ENCODE measurements at regions not wholly inside any gene's neighbourhood (a gene's known extent, or its start where the extent isn't known, plus 50 kb on each side); places are given as distances from the start of the nearest gene placed in this dataset.
A peak's percentile ranks its signal among the peaks of the same experiment; 100 is the strongest.

DNA sequence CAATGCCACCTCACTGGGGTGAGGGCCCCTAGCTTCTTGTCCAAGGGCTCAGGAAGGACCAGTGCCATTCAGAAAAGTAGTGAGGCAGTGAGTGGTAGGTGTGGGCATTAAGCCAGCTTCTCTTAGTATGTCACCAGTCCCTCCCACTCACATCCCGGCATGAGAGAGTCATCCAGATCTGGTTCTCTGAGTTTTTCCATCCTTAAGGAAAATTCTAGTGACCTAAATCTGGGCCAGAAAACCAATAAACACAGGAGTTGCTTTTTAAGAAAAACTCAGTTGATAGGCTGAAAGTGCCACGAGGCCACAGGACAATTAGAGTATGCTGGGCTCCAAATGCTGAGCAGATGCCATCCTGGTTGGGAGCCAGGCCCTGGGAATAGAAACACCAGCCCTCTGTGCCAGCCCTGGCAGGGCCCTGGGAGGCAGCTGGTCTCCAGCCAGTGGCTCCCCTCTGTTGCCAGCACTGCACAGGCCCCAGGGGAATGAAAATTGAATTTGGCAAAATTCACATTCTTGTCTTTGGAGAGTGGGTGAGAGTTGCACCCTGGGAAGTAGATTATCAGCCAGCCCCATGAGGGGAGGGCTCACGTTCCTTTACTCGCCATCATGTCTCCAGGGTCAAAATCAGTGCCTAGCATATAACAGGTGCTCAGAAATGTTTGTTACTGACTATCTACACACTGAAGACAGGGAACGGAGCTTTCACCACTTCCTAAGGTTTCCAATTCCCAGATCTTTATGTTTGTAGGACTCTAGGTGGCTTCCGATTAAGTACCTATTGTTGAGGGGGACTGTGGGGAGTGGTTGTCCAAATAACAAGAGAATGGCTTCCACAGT is 52.8 kb downstream of the FAM43A start:
- DNase-seq (ENCODE audit: low spot score) = peak; percentile 48

DNA sequence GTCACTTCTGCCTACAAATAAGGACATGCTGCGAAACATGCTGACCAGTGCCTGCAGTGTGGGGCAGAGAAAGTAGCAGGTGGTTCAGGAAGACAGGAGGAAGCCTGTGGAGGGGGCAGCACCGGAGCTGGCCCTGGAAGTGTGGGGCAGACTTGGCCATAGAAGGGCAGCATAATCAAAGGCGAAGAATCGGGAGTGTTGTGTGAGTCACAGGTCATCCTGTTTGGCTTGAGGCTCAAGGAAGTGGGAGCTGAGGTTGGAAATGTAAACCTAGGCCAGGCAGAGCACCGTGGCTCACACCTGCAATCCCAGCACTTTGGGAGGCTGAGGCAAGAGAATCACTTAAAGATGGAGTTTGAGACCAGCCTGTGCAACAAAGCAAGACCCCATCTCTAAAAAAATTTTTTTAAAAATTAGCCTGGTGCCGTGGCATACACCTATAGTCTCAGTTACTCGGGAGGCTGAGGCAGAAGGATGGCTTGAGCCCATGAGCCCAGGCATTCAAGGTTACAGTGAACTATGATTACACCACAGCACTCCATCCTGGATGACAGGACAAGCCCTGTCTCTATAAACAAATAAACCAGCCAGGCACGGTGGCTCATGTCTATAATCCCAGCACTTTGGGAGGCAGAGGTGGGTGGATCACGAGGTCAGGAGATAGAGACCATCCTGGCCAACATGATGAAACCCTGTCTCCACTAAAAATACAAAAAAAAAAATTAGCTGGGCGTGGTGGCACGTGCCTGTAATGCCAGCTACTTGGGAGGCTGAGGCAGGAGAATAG is 54.0 kb downstream of the FAM43A start:
- no peak for DNase-seq (ENCODE audit: low spot score)

DNA sequence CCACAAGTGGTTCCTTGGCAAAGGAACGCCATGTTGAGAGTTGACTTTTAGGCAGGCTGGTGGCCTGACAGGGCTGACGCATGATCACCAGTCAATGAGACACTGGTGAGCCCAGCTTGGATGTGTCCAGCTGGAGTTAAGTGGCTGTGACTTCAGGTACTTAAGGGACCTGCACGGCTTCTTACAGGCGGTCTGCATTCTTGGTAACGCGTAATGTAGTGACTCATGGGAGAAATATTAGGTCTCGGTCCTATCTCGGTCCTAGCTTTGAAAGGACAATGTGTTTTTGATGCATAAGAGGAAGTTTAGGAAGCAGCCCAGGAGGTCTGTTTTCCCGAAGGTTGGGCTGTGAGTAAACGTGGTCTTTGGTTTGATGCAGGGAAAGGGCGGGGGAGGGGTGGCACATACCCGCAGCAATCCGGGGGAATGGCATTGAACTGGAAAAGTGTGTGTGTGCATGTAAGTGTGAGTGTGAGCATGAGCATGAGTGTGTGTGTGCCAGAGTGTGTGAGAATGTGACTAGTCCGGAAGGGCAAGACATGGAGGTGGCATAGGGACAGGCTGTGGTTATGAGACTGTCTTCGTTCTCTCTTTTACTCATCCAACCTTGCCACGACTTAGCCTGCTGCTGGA is 55.3 kb downstream of the FAM43A start:
- DNase-seq (ENCODE audit: low spot score) = peak; percentile 11

DNA sequence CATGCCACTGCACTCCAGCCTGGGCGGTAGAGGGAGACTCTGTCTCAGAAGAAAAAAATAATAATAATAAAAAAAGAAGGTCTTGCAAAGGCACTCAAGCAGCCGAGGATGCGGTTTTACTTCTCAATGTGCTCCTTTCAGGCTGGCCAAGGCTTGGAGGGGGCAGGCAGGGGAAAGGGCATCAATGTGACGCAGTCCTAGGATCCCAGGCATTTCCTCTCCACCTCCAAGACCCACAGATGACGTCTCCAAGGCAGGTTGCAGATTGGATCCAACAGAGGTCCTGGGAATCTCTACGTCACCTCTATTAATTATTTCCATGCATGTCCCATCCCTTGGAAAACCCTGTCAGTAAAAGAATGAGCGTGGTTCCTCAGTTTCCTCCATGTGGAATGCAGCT is 56.2 kb downstream of the FAM43A start:
- DNase-seq (ENCODE audit: low spot score) = no peak

DNA sequence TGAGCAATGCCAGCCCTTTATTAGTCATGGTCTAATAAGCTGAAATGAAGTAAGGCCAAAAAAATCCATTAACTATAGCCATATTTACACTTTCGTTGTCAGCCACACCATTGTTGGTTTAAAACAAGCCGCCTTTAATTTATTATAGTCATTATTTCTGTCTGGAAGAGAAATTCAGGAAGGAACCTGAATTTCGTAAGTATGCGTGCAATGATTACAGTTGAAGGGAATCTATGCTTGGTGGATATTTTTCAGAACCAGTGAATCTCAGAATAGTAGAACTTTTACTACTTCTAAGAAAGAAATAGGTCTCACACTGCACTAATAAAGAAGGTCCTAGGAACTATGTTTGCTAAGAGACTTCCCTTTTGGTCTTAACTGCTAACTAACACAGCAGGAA is 59.1 kb downstream of the FAM43A start:
- DNase-seq (ENCODE audit: low spot score) = no peak

DNA sequence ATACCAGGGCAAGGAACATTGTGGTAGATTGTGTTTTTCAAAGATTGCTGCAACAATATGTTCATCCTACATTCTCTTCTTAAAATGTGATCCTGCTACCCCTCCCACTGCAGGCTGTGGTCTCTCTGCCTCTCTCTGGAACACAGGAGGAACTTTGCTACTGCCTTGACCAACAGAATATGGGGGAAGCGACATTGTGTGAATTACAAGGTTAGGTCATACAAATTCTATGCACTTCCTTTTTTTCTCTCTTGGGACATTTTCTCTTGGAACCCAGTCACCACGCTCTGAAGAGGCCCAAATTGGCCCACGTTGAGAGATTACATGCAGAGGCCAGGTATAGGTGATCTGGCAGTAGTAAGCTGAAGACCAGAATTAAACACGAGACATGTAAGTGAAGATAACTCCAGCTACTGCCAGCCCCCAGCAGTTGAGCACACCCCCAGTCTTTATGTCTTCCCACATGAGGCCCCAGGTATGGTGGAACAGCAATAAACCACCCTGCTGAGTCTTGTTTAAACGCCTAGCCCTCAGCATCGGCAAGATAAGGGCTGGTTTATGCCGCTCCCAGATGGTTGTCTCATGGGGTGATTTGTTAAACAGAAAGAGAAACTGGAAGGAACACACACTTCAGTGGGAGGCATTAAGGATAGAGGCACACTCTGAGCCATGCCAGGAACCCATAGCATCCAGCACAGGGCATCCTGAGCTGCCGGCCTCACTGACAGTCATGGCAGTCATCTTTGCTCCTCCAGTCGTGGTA is 59.9 kb downstream of the FAM43A start:
- DNase-seq (ENCODE audit: low spot score) = no peak

DNA sequence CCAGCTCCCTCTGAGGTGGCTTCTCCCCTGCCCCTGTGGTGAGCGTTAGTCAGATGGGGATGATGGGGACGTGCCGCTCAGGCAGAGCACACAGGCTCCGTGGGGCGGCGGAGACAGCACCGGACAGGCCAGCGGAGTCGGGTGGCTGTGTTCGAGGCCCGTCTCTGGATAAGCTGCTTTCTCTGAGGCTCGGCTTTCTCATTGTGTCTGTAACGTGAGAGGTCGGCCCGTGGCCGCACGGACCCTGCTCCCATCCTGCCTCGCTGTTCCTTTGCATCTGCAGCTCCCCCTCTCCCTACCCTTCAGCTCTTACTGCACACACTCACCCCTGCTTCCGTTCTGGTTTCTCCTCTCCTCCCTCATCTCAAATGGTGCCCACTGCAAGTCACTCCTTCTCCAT is 62.5 kb downstream of the FAM43A start:
- no peak for DNase-seq (ENCODE audit: low spot score)

DNA sequence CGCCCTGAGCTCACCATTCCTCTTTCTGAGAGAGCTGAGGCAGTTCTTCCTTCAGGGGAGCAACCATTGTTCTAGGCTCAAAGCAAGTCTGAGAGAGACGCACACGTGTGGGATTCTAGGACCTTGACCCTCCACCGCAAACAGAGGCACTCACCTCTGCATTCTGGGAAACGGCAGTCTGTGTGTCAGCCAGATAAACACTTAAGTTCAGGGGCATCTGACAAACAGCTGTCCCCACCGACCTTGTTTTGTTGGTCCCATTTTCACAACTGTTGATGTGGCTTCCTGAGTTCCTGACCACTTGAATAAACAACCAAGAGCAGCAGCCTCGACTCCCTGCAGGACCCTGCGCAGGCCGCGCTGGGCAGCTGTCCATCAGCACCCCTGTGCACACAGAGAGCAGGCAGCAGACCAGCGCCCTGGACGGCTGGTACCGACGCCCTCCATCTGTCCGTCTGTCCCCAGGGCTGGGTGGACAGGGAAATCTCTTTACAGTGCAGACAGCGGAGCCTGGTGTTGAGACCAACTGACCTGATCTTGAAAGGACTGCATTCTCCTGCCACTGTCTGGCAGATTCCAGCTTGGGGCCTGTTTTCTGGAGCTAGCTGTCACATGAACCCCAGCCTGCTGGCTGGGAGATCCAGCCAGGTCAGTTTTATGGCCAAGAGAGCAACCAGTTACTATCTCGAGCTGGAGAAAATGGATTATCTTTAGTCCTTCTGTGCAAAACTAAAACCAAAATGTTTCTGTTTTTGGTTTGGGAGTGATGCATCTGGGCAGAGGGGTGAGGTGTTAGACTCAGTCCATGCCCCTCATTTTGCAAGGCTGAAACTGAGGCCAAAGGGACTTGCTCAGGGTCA is 64.2 kb downstream of the FAM43A start:
- peak; percentile 71 for DNase-seq (ENCODE audit: low spot score)

DNA sequence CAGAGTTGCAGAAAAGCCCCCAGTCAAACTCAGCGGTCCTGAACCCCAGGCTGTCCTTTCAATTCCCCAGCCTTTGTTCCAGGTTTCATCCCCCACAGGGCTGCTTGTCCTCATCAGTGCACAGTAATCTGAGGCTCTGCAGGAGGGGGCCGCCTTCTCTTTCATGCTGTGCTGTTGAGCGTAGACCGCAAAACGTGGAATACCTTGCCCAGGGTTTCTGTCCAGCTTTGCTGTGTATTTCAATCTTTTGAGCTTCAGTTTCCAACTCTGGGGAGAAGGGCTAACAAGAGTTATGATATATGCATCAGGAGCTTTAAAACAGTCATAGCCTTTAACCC is 64.8 kb downstream of the FAM43A start:
- peak; percentile 78 for DNase-seq (ENCODE audit: low spot score)

DNA sequence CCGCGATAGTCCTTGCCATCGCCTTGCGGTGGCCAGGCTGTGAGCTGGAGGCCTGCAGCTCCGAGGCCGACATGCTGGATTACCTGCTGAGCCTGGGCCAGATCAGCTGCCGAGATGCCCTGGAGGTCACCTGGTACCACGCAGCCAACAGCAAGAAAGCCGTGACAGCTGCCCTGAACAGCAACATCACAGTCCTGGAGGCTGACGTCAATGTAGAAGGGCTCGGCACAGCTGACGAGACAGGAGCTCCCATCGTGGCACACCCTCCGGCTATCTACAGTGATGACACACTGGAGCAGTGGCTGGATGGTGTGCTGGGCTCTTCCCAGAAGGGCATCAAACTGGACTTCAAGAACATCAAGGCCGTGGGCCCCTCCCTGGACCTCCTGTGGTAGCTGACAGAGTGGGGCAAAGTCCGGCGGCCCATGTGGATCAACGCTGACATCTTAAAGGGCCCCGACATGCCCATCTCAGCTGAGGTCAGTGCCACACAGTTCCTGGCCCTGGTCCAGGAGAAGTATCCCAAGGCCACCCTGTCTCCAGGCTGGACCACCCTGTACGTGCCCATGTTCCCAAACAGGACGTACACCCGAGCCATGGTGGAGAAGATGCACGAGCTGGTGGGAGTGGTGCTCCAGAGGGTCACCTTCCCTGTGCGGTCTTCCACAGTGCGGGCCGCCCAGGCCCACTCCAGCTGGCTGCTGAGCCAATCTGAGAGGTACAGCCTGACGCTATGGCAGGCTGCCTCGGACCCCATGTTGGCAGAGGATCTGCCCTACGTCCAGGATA is 70.2 kb downstream of the FAM43A start:
- DNase-seq (ENCODE audit: low spot score) = no peak

DNA sequence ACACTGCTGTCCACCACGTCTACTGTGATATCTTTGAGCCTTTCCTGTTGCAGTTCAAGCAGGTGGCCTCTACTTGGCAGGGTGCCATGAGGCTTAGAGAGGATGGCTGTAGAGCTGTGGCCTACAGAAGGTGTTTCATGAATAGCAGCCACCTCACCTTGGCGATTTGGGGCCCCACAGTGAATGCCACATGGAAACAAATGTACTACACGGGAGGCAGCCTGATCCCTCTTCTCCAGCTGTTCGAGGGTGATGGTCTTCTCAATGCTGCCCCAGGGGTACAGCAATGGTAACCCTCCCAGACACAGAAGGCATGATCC is 70.7 kb downstream of the FAM43A start:
- no peak for DNase-seq (ENCODE audit: low spot score)

DNA sequence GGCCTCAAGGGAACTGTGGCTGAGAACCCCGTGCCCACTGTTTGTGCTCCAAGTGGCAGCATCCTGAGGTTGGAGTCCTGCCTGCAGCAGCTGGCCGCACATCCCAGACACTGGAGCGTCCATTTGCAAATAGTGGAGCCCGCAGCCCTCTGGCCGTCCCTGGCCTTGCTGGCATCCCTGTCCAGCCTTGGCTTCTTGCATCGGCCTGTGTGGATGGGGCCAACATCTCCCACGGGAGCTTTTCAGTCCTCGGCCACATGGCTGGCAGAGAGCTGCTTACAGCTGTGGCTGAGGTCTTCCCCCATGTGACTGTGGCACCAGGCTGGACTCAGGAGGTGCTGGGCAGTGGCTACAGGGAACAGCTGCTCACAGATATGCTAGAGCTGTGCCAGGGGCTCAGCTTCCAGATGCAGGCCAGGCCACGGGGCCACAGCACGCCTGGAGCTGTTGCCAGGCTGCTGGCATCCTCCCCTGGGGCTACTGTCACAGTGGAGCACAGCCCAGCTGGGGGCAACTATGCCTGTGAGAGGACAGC is 71.2 kb downstream of the FAM43A start:
- no peak for DNase-seq (ENCODE audit: low spot score)

DNA sequence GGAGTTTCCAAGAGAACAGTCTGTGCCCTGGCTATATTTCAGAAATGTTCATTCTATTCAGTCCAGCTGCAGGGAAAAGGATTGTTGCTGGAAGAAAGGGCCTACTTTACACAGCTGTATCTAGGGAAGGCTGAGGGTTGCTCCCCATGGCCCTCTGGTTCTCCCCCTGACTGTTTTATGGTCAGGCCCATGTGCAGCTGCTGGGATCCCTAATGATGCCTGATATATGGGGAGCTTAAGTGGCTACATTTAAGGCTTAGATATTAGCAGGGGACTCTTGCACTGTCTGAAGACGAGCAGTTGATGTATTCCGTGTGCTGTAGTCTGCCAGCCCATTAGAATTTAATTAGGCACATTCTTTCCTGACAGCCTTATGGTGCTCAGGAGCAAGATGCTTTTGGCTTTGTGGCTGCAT is 72.0 kb downstream of the FAM43A start:
- DNase-seq (ENCODE audit: low spot score) = peak; percentile 71

DNA sequence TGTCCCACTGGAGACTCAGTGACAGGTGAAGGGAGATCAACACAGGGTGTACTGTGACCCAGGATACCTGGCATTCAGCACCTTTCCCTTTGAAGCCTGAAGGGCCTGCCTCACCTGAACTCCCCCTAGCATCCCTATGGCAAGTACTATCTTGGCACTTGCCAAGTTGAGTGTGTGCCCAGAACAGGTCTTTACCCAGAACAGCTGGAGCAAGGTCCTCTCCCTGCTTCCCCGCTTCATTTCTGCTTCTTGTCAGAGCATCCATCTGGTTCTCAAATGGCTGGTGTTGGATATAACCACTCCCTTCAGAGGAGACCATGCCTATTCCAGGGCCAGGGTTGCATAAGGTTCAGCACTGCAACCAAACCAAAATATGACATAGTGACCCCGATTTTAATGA is 73.0 kb downstream of the FAM43A start:
- DNase-seq (ENCODE audit: low spot score) = no peak

DNA sequence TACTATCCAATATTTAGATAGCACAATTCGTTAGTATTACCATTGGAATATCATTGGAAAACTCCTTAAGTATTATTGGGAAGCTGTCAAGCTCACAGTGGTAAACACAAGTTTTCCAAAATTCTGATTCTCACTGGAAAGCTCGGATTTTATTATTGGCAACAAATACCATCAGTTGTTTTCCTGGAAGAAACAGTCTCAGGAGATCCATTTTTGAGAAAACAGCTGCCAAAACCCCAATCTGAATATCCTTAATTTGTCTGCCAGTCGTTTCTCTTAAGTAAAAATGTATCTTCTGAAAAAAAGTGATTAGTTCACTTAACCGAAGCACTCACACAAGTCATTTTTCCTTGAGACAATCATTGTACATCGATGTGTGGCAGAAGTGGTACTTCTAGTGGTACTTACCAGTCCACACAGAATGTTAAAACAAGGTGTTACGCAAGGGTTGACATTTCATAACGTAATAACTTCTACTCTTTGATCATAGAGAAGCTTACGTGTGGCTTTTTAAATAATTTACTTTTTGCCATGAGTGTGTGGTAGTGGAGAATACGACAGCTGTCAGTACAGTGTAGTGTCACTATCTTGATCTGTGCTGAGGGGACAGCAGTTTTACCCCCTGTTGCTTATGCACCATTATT is 74.9 kb downstream of the FAM43A start:
- DNase-seq (ENCODE audit: low spot score) = no peak

DNA sequence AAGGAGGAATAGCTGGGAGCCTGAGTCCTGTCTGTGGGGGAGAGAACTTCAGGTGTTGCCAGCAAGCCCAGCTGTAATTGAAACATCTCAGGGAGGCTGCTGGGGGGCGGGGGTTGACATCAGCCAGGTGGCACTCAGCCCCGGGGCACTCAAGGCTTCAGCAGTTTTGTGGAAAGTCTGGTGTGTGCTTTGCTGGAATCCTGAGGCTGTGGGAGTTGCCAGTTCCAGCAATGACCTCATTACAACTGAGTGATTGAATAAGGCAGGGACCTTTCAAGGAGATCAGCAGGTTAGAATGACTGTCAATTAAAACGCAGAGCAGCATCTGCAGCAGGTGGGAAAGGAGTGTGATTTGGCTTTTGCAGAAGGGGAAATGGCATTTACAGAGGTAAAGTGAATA is 75.7 kb downstream of the FAM43A start:
- no peak for DNase-seq (ENCODE audit: low spot score)

DNA sequence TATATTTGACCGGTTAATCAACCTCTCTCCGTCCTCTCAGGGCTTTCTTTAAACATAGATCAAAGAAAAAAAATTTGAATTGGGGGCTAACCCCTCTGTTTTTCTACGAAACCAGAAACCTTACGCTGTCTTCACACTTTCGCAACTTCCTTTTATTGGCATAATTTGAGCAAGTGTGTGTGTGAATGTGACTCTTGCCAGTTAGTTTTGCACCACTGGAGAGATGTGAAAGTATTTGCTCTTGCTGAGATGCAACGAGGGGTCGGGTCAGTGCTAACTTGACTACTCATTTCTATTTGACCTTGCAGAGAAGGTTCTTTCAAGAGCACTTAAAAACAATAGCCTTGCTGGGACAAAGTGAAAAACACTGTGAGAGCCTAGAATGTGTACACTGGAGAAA is 81.2 kb downstream of the FAM43A start:
- DNase-seq (ENCODE audit: low spot score) = no peak

DNA sequence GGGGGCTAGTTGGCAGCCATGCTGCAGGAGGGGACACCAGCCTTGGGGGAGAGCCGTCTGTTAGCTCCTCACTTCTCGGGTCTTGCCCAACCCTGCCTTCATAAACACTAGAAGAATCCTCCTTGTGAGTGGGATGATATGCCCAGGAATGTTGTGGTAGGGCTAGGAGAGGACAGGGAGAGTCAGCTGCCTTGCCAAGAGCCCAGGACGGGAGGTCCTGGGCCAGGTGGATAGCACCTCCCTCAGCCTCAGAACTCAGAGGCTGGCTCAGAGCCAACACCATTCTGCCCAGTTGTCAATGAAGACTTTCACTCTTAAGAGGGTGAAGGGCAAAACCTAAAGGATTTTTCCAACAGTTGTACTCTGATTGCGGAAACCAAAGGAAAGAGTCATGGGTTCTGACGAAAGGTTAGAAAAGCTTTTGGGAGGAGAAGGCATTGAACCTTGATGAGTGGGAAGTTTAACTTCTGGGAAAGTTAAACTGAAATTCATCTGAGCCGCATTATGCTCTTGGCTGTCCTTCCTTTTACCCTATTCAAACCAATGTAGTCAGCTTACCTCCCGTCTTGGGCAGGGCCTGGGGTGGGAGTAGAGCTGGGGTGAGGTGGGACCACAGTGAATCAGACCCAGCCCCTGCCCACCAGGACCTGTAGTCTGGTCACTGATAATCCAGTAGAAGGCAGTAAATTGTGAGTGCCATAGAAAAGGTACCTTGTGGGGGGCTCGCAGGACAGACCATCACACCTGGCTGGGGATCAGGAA is 81.9 kb downstream of the FAM43A start:
- DNase-seq (ENCODE audit: low spot score) = no peak

DNA sequence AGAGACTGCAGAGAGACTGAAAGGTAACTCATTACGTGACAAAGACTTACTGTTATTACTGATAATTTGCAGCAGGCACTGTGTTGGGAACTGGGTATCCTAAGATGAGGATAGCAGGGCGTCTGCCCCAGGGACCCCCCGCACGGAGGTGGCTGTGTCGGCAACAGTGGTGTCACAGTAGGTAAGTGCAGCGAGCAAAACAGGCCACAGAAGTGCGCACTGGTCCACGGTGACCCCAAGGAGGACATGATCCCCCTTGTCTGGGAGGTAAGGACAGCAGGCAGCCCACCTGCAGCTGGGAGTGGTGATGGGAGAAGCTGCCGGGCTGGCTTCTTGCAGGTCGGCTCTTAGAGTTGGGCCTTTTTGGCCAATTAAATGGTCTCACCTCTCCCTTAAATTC is 82.9 kb downstream of the FAM43A start:
- DNase-seq (ENCODE audit: low spot score) = no peak

All from umbilical cord (tissue), 1 donor.